ENCODE measurements at regions not wholly inside any gene's neighbourhood (a gene's known extent, or its start where the extent isn't known, plus 50 kb on each side); places are given as distances from the start of the nearest gene placed in this dataset.

- TF ChIP-seq ZFP69B (tag by site-specific recombination; IDR thresholded peaks at IDR 0.05): no peak
- TF ChIP-seq ZNF155 (tag by site-specific recombination; IDR thresholded peaks at IDR 0.05): no peak
- no peak for TF ChIP-seq ZNF362 (tag by site-specific recombination; IDR thresholded peaks at IDR 0.05)
- TF ChIP-seq KLF10 (tag by site-specific recombination; IDR thresholded peaks at IDR 0.05): no peak
- TF ChIP-seq ZNF23 (tag by site-specific recombination; IDR thresholded peaks at IDR 0.05; ENCODE audit: borderline replicate concordance): no peak
- TF ChIP-seq FEZF1 (tag by site-specific recombination; IDR thresholded peaks at IDR 0.05): no peak
- TF ChIP-seq BCL11B (tag by site-specific recombination; IDR thresholded peaks at IDR 0.05; ENCODE audit: low read depth): no peak
- TF ChIP-seq KLF16 (tag by site-specific recombination; IDR thresholded peaks at IDR 0.05): no peak
- TF ChIP-seq ZNF140 (tag by site-specific recombination; IDR thresholded peaks at IDR 0.05): no peak
- TF ChIP-seq ZNF501 (tag by site-specific recombination; IDR thresholded peaks at IDR 0.05): no peak
- TF ChIP-seq OVOL3 (tag by site-specific recombination; IDR thresholded peaks at IDR 0.05): no peak
- no peak for TF ChIP-seq ZNF645 (tag by site-specific recombination; IDR thresholded peaks at IDR 0.05)
- TF ChIP-seq ZNF221 (tag by site-specific recombination; IDR thresholded peaks at IDR 0.05; ENCODE audit: borderline replicate concordance): no peak
- no peak for TF ChIP-seq ZNF623 (tag by site-specific recombination; IDR thresholded peaks at IDR 0.05)
Measured at GRCh38 chr18:11293794-11294193, 144.4 kb upstream of the PIEZO2 start (continued).

- no peaks in the 10 kb centered on the region for H3K9me3 ChIP-seq (ENCODE audit: control insufficient read depth, insufficient read depth, low read depth, low read length)
- H3K27ac ChIP-seq (ENCODE audit: extremely low read depth, low read depth, low read length): no peak overlapping the region
- ChIA-PET POLR2A (no interaction called here), CTCF (interaction anchor here (1.6 kb wide), 1 partner anchor 20 kb away, joined by 6 read pairs; no protein-coding TSS in a partner anchor)
- no peaks in the 10 kb centered on the region for H3K36me3 ChIP-seq (ENCODE audit: control insufficient read depth in 2 of 2, insufficient read depth in 1 of 2, low read length in 2 of 2)
- TF ChIP-seq ZNF473 (tag by site-specific recombination; IDR thresholded peaks at IDR 0.05) (no peak), ZNF518A (tag by site-specific recombination; conservative IDR thresholded peaks at IDR 0.05; ENCODE audit: low read depth) (no peak), GLIS2 (tag by site-specific recombination; IDR thresholded peaks at IDR 0.05) (no peak), ZNF350 (tag by site-specific recombination; IDR thresholded peaks at IDR 0.05) (no peak), YY1 (tag by site-specific recombination; IDR thresholded peaks at IDR 0.05) (no peak), ZNF10 (tag by site-specific recombination; IDR thresholded peaks at IDR 0.05) (no peak), ZBTB26 (tag by site-specific recombination; optimal IDR thresholded peaks at IDR 0.05) (no peak)
- H3K4me3 ChIP-seq (ENCODE audit: low read depth, low read length): no peak overlapping the region
- no peaks in the 10 kb centered on the region for H3K4me1 ChIP-seq (ENCODE audit: control insufficient read depth, insufficient read depth, low read length)
Measured at GRCh38 chr18:11290786-11291185, 141.4 kb upstream of the PIEZO2 start.
